ENCODE measurements at regions not wholly inside any gene's neighbourhood (a gene's known extent, or its start where the extent isn't known, plus 50 kb on each side); places are given as distances from the start of the nearest gene placed in this dataset.

- in situ Hi-C loops (cut with MboI; ENCODE audit: low pct_ligation_motif_present in 1 of 4, low pct_unique_long_range_greater_than_20kb in 1 of 4, low sequenced_read_pairs in 3 of 4) (no loop called here), intact Hi-C loops (cut with DNase I; ENCODE audit: low total_unique reads) (no loop called here)
- WGBS, 2 donors (ENCODE audit: low coverage in 1 of 2) = 71 to 76% methylated on average over 1 of the region's 1 CpG
- no peak for TF ChIP-seq EP300 (IDR thresholded peaks at IDR 0.05; ENCODE audit: low read depth)
- TF ChIP-seq POLR2AphosphoS5 (IDR thresholded peaks at IDR 0.05) = no peak
- no peak for TF ChIP-seq POLR2A (IDR thresholded peaks at IDR 0.05)
- no peak for TF ChIP-seq CTCF (IDR thresholded peaks at IDR 0.05)
- Histone ChIP-seq H3K4me3 (no peak overlapping the region), H3K4me1 (no peaks in the 10 kb centered on the region), H3K9me3 (no peaks in the 10 kb centered on the region), H3K27me3 (no peaks in the 10 kb centered on the region), H3K27ac (no peak overlapping the region), H3K36me3 (no peaks in the 10 kb centered on the region)
- DNase-seq = no peak
These were observed 595.4 kb upstream of the MIR17HG start for GRCh38 chr13:90752070-90752469.

- Histone ChIP-seq H3K27me3 (no peaks in the 10 kb centered on the region), H3K27ac (no peak overlapping the region), H3K4me1 (no peaks in the 10 kb centered on the region), H3K9me3 (no peaks in the 10 kb centered on the region), H3K36me3 (no peaks in the 10 kb centered on the region), H3K4me3 (no peak overlapping the region)
- in situ Hi-C loops (cut with MboI; ENCODE audit: low pct_ligation_motif_present in 1 of 4, low pct_unique_long_range_greater_than_20kb in 1 of 4, low sequenced_read_pairs in 3 of 4) (no loop called here), intact Hi-C loops (cut with DNase I; ENCODE audit: low total_unique reads) (no loop called here)
- TF ChIP-seq EP300 (IDR thresholded peaks at IDR 0.05; ENCODE audit: low read depth) (no peak), CTCF (IDR thresholded peaks at IDR 0.05) (no peak), POLR2AphosphoS5 (IDR thresholded peaks at IDR 0.05) (no peak), POLR2A (IDR thresholded peaks at IDR 0.05) (no peak)
- WGBS, 2 donors (ENCODE audit: low coverage in 1 of 2) = 76% methylated on average over 2 of the region's 2 CpGs; no CpG with 5 or more reads in 1 of the 2 donors
- DNase-seq = no peak
These were observed 590.3 kb upstream of the MIR17HG start for GRCh38 chr13:90757127-90757680.

GRCh38 chr13:90760639-90761038 is 586.8 kb upstream of the MIR17HG start:
- Histone ChIP-seq H3K27me3 (no peaks in the 10 kb centered on the region), H3K9me3 (no peaks in the 10 kb centered on the region), H3K36me3 (no peaks in the 10 kb centered on the region), H3K4me3 (no peak overlapping the region), H3K27ac (no peak overlapping the region), H3K4me1 (no peaks in the 10 kb centered on the region)
- intact Hi-C loops (cut with DNase I; ENCODE audit: low total_unique reads) = no loop called here
- in situ Hi-C loops (cut with MboI; ENCODE audit: low pct_ligation_motif_present in 1 of 4, low pct_unique_long_range_greater_than_20kb in 1 of 4, low sequenced_read_pairs in 3 of 4) = no loop called here
- WGBS, 2 donors (ENCODE audit: low coverage in 1 of 2) = 91 to 93% methylated on average over 1 of the region's 1 CpG
- DNase-seq = no peak
- TF ChIP-seq CTCF (IDR thresholded peaks at IDR 0.05) (no peak), POLR2A (IDR thresholded peaks at IDR 0.05) (no peak), EP300 (IDR thresholded peaks at IDR 0.05; ENCODE audit: low read depth) (no peak), POLR2AphosphoS5 (IDR thresholded peaks at IDR 0.05) (no peak)

- 27 to 52% methylated on average over 2 of the region's 2 CpGs for WGBS, 2 donors (ENCODE audit: low coverage in 1 of 2)
These were observed 583.9 kb upstream of the MIR17HG start for GRCh38 chr13:90763476-90764150.

More at GRCh38 chr13:90763476-90764150, 583.9 kb upstream of the MIR17HG start:
- DNase-seq = no peak
- intact Hi-C loops (cut with DNase I; ENCODE audit: low total_unique reads) (no loop called here), in situ Hi-C loops (cut with MboI; ENCODE audit: low pct_ligation_motif_present in 1 of 4, low pct_unique_long_range_greater_than_20kb in 1 of 4, low sequenced_read_pairs in 3 of 4) (no loop called here)
- Histone ChIP-seq H3K4me3 (no peak overlapping the region), H3K27ac (no peak overlapping the region), H3K4me1 (no peaks in the 10 kb centered on the region), H3K9me3 (no peaks in the 10 kb centered on the region), H3K27me3 (no peaks in the 10 kb centered on the region), H3K36me3 (no peaks in the 10 kb centered on the region)
- no peak for TF ChIP-seq EP300 (IDR thresholded peaks at IDR 0.05; ENCODE audit: low read depth)
- no peak for TF ChIP-seq POLR2AphosphoS5 (IDR thresholded peaks at IDR 0.05)
- TF ChIP-seq POLR2A (IDR thresholded peaks at IDR 0.05) = no peak
- no peak for TF ChIP-seq CTCF (IDR thresholded peaks at IDR 0.05)
